OCI-LY1 (cell line): ENCODE measurements at regions not wholly inside any gene's neighbourhood (a gene's known extent, or its start where the extent isn't known, plus 50 kb on each side); places are given as distances from the start of the nearest gene placed in this dataset.

Experiments used
- EZH2 ChIP-seq: fragments of 200-600 bp; sonication (generic), shearing (Covaris generic); IDR thresholded peaks from 2 replicates; pipeline ENCODE4 v1.8.0; 2017; ENCODE audit warnings: borderline replicate concordance, mixed run types, mild to moderate bottlenecking, antibody characterized with exemption, low read length, moderate library complexity, mixed read lengths
- TF ChIP-seq, protein P1 (sequence below): fragments of 200-600 bp; sonication (generic), shearing (Covaris generic); IDR thresholded peaks from 2 replicates; pipeline ENCODE4 v1.5.1; 2017; ENCODE audit warnings: mild to moderate bottlenecking, antibody characterized with exemption, low read length, moderate library complexity, mixed read lengths

DNA sequence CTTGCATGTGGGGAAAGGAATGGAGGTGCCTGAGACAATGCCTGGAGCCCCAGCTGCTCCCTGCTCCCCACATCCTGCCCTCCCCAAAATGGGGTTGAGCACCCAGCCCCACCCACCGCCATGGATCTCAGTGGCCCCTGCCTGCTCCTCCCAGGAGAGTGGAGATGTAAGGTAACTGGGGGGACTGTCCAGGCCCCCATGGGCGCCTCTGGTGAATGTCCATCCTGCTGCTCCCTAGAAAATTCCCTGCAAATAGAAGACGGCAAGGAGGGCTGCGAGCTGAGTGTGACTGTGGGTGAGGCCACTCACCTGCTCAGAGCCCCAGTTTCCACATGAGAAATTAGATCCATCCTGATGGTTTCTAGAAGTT, 101.6 kb downstream of the RAMP3 start:
- TF ChIP-seq, protein P1, sequence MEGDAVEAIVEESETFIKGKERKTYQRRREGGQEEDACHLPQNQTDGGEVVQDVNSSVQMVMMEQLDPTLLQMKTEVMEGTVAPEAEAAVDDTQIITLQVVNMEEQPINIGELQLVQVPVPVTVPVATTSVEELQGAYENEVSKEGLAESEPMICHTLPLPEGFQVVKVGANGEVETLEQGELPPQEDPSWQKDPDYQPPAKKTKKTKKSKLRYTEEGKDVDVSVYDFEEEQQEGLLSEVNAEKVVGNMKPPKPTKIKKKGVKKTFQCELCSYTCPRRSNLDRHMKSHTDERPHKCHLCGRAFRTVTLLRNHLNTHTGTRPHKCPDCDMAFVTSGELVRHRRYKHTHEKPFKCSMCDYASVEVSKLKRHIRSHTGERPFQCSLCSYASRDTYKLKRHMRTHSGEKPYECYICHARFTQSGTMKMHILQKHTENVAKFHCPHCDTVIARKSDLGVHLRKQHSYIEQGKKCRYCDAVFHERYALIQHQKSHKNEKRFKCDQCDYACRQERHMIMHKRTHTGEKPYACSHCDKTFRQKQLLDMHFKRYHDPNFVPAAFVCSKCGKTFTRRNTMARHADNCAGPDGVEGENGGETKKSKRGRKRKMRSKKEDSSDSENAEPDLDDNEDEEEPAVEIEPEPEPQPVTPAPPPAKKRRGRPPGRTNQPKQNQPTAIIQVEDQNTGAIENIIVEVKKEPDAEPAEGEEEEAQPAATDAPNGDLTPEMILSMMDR = no peak
- TF ChIP-seq EZH2 = no peak
